ENCODE measurements at regions not wholly inside any gene's neighbourhood (a gene's known extent, or its start where the extent isn't known, plus 50 kb on each side); places are given as distances from the start of the nearest gene placed in this dataset.

- ATAC-seq = no peak
- no peaks in the 10 kb centered on the region for H3K36me3 Mint-ChIP-seq (ENCODE audit: low read depth)
Measured at GRCh38 chr16:65196420-65197075, 74.7 kb upstream of the CDH11 start.

DNA sequence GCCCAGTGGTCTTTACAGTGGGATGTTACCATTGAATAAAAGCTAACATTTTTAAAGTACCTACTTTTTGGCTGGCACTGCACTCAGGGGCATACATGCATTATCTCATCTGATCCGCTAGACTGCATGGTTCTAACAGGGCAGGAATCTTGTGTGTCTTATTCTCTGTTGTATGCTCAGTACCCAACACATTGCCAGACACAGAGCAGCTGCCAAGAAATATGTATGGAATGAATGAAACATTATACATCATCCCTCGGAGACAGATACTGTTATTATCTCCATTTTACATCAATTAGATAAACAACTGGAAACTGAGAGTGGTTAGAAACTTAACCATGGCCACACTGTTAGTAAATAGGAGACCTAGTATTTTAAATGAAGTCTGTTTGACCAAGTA lies 74.1 kb upstream of the CDH11 start:
- Mint-ChIP-seq H3K27ac (no peak overlapping the region), H3K4me3 (no peak overlapping the region), H3K27me3 (no peaks in the 10 kb centered on the region), H3K4me1 (no peaks in the 10 kb centered on the region), H3K36me3 (ENCODE audit: low read depth) (no peaks in the 10 kb centered on the region)
- H3K9me3 ChIP-seq (ENCODE audit: control insufficient read depth, low read length, poor library complexity, severe bottlenecking) = no peaks in the 10 kb centered on the region
- DNase-seq (no peak), ATAC-seq (no peak)

More at GRCh38 chr16:65196420-65197075, 74.7 kb upstream of the CDH11 start:
- no peak for DNase-seq
- Mint-ChIP-seq H3K27me3 (no peaks in the 10 kb centered on the region), H3K4me3 (no peak overlapping the region), H3K27ac (no peak overlapping the region), H3K4me1 (no peaks in the 10 kb centered on the region)
- H3K9me3 ChIP-seq (ENCODE audit: control insufficient read depth, low read length, poor library complexity, severe bottlenecking) = no peaks in the 10 kb centered on the region

DNA sequence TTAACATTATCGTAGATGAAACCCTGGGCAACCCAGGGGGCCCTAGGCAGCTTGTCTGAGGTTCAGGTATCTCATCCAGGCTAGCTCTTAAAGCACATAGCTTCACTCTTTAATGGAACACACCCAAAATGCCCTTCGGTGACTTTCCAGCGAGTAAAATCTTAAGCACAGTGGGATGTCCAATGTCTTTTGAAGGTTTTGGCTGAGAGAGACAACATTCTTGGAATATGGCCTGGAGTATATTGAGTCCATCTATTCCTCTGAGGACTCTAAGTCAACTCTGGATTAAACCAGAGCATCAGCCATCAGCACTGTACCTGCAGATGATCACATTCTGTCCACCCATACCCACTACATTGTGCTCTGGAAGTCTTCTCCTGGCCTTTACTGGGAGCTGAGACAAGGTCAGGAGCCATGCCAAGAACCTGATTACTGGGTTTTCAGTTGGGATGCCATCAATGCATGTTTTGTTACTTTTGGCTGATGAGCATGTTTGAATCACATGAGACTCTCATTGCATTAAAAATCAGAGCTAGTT lies 63.4 kb upstream of the CDH11 start:
- no peaks in the 10 kb centered on the region for H3K9me3 ChIP-seq (ENCODE audit: control insufficient read depth, low read length, poor library complexity, severe bottlenecking)
- DNase-seq = no peak
- no peak for ATAC-seq
- H3K27ac Mint-ChIP-seq = no peak overlapping the region
- H3K27me3 Mint-ChIP-seq = no peaks in the 10 kb centered on the region
- H3K36me3 Mint-ChIP-seq (ENCODE audit: low read depth) = no peaks in the 10 kb centered on the region
- H3K4me3 Mint-ChIP-seq = no peak overlapping the region
- no peaks in the 10 kb centered on the region for H3K4me1 Mint-ChIP-seq

- no peaks in the 10 kb centered on the region for H3K9me3 ChIP-seq (ENCODE audit: control insufficient read depth, low read length, poor library complexity, severe bottlenecking)
- Mint-ChIP-seq H3K4me3 (no peak overlapping the region), H3K27ac (no peak overlapping the region), H3K4me1 (no peaks in the 10 kb centered on the region), H3K27me3 (no peaks in the 10 kb centered on the region), H3K36me3 (ENCODE audit: low read depth) (no peaks in the 10 kb centered on the region)
- no peak for ATAC-seq
- no peak for DNase-seq
Measured at GRCh38 chr16:65181071-65181561, 59.3 kb upstream of the CDH11 start.

DNA sequence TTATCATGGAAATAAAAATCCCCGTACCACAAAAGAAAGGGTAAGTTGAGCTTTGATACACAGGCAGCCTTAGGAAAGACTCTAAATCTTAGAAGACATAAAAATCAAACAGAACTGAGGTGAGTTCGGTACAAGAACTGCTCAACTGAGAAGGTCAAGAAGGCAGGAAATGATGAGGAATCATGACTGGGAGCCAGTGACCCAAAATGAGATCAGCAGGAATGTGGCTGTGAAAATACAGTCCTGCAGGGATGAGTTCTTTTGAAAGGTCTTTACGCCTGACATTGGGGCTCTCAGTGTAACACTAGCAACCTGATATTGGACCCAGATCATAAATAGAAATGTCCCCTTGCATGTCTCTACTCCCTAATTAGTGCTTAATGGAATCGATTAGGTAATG lies 56.3 kb upstream of the CDH11 start:
- H3K4me1 Mint-ChIP-seq = no peaks in the 10 kb centered on the region
- ATAC-seq = no peak
- H3K27ac Mint-ChIP-seq = no peak overlapping the region
- H3K9me3 ChIP-seq (ENCODE audit: control insufficient read depth, low read length, poor library complexity, severe bottlenecking) = no peaks in the 10 kb centered on the region
- no peaks in the 10 kb centered on the region for H3K36me3 Mint-ChIP-seq (ENCODE audit: low read depth)
- H3K4me3 Mint-ChIP-seq = no peak overlapping the region
- no peak for DNase-seq
- no peaks in the 10 kb centered on the region for H3K27me3 Mint-ChIP-seq

DNA sequence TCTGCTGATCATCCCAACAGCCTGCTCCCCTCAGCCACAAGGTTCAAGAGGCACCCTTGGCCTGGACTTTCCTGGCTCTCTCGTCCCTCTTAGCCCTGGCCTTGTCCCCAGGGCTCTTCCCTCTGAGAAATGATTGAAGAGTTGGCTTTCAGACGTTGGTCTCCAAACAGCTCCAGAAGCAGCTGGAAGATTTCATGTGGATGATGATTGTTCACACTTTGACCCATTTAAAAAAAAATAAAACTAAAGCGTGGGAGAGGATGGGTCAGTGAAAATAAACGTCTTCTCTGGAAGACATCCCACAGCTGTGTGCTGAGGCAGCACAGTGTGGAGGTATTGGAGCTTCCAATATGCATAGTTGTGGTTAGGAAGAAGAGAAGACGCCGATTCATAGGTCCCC lies 54.7 kb upstream of the CDH11 start:
- Mint-ChIP-seq H3K27me3 (no peaks in the 10 kb centered on the region), H3K4me1 (no peaks in the 10 kb centered on the region), H3K27ac (no peak overlapping the region), H3K4me3 (no peak overlapping the region), H3K36me3 (ENCODE audit: low read depth) (no peaks in the 10 kb centered on the region)
- no peak for ATAC-seq
- H3K9me3 ChIP-seq (ENCODE audit: control insufficient read depth, low read length, poor library complexity, severe bottlenecking) = no peaks in the 10 kb centered on the region
- no peak for DNase-seq

GRCh38 chr16:65172356-65172755 lies 50.5 kb upstream of the CDH11 start:
- Mint-ChIP-seq H3K36me3 (ENCODE audit: low read depth) (no peaks in the 10 kb centered on the region), H3K27me3 (no peaks in the 10 kb centered on the region), H3K27ac (no peak overlapping the region), H3K4me3 (no peak overlapping the region), H3K4me1 (no peaks in the 10 kb centered on the region)
- H3K9me3 ChIP-seq (ENCODE audit: control insufficient read depth, low read length, poor library complexity, severe bottlenecking) = no peaks in the 10 kb centered on the region
- ATAC-seq = no peak
- no peak for DNase-seq
